Adipocyte (in vitro differentiated cells): ENCODE measurements at regions not wholly inside any gene's neighbourhood (a gene's known extent, or its start where the extent isn't known, plus 50 kb on each side); places are given as distances from the start of the nearest gene placed in this dataset.

Experiments used
- DNase-seq: peaks from one replicate; pipeline ENCODE4 v3.0.0-alpha.2; 2015; ENCODE audit warnings: low read depth
- H3K27me3 ChIP-seq: replicated peaks from 2 replicates; pipeline ENCODE4 v1.7.0; 2013; ENCODE audit warnings: mild to moderate bottlenecking, low read length, moderate library complexity; ENCODE audit not compliant: control insufficient read depth, insufficient read depth
- H3K36me3 ChIP-seq: 2 replicates; pipeline ENCODE4 v1.7.0; 2013; ENCODE audit warnings: low read length, mild to moderate bottlenecking, moderate library complexity; ENCODE audit not compliant: control insufficient read depth, insufficient read depth, severe bottlenecking
- H3K4me1 ChIP-seq: 2 replicates; pipeline ENCODE4 v1.7.0; 2013; ENCODE audit warnings: mild to moderate bottlenecking, low read length, moderate library complexity; ENCODE audit not compliant: control insufficient read depth, insufficient read depth
- H3K4me3 ChIP-seq: 2 replicates; pipeline ENCODE4 v1.7.0; 2013; ENCODE audit warnings: mild to moderate bottlenecking, low read length, moderate library complexity
- H3K9ac ChIP-seq: 2 replicates; pipeline ENCODE4 v1.7.0; 2013; ENCODE audit warnings: mild to moderate bottlenecking, low read length, moderate library complexity
- H3K9me3 ChIP-seq: 2 replicates; pipeline ENCODE4 v1.7.0; 2013; ENCODE audit warnings: mild to moderate bottlenecking, low read length, moderate library complexity; ENCODE audit not compliant: control insufficient read depth

- H3K9ac ChIP-seq: no peak overlapping the region
- peaks cover 9% of the 10 kb centered on the region for H3K9me3 ChIP-seq
- no peak for DNase-seq
- H3K36me3 ChIP-seq: no peaks in the 10 kb centered on the region
- H3K4me1 ChIP-seq: no peaks in the 10 kb centered on the region
- no peaks in the 10 kb centered on the region for H3K27me3 ChIP-seq
- H3K4me3 ChIP-seq: no peak overlapping the region
These were observed 89.8 kb downstream of the LHX9 start for GRCh38 chr1:198007011-198007410.

- H3K36me3 ChIP-seq: no peaks in the 10 kb centered on the region
- peak; percentile 6 for DNase-seq
- no peak overlapping the region for H3K4me3 ChIP-seq
- peaks cover 9% of the 10 kb centered on the region for H3K9me3 ChIP-seq
- no peaks in the 10 kb centered on the region for H3K4me1 ChIP-seq
- H3K9ac ChIP-seq: no peak overlapping the region
- H3K27me3 ChIP-seq: no peaks in the 10 kb centered on the region
These were observed 90.8 kb downstream of the LHX9 start for GRCh38 chr1:198007687-198008607.

GRCh38 chr1:198014355-198014754, 97.2 kb downstream of the LHX9 start:
- no peak overlapping the region for H3K9ac ChIP-seq
- H3K9me3 ChIP-seq: peaks cover 9% of the 10 kb centered on the region
- H3K36me3 ChIP-seq: no peaks in the 10 kb centered on the region
- no peaks in the 10 kb centered on the region for H3K27me3 ChIP-seq
- H3K4me3 ChIP-seq: no peak overlapping the region
- H3K4me1 ChIP-seq: no peaks in the 10 kb centered on the region
- DNase-seq: no peak

DNA sequence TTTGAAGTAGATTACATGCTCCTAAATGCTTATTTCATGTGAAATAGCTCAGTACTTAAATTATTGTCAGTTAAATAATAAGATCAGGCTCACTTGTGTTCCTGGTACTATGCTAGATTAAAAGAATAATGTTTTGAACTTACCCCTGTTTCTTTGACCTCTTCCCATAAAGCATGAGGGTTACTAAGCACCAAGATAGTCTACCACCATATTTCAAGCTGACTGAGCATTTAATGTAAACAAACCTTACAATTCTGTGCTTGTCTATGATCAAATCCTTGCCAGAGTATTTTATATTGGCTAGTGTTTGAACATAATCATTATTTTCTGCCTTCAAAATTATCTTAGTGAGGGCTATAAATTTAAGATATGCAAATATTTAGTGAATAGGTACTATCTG, 98.1 kb downstream of the LHX9 start:
- H3K9me3 ChIP-seq: peaks cover under 1% of the 10 kb centered on the region
- H3K36me3 ChIP-seq: no peaks in the 10 kb centered on the region
- no peaks in the 10 kb centered on the region for H3K4me1 ChIP-seq
- H3K4me3 ChIP-seq: no peak overlapping the region
- H3K27me3 ChIP-seq: no peaks in the 10 kb centered on the region
- DNase-seq: no peak
- H3K9ac ChIP-seq: no peak overlapping the region

- Histone ChIP-seq H3K27me3 (no peaks in the 10 kb centered on the region), H3K4me3 (no peak overlapping the region), H3K9ac (no peak overlapping the region), H3K9me3 (no peaks in the 10 kb centered on the region), H3K36me3 (no peaks in the 10 kb centered on the region), H3K4me1 (no peaks in the 10 kb centered on the region)
- peak; percentile 79 for DNase-seq
These were observed 101.4 kb downstream of the LHX9 start for GRCh38 chr1:198018529-198018928.

GRCh38 chr1:198019126-198019525, 102.0 kb downstream of the LHX9 start:
- H3K27me3 ChIP-seq: no peaks in the 10 kb centered on the region
- DNase-seq: peak; percentile 3
- H3K4me1 ChIP-seq: no peaks in the 10 kb centered on the region
- no peaks in the 10 kb centered on the region for H3K9me3 ChIP-seq
- H3K4me3 ChIP-seq: no peak overlapping the region
- no peak overlapping the region for H3K9ac ChIP-seq
- no peaks in the 10 kb centered on the region for H3K36me3 ChIP-seq

DNA sequence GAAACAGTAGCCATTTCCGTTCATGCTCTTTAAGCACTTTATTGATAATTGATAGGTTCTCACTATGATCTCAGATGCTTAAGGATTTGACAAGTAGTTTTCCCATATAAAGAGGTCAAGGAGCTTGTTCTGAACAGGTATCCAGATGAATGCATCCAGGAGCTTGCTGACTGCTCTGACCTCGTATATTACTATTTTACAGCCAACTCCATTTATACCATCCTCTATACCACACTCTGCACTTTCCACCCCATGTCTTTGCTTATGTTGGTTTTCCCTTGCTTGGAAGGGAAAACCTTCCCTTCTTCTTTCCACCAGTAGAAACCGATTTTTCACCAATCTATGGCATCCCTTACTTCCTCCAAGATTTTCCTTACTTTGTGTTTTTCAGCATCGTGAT, 107.2 kb downstream of the LHX9 start:
- H3K27me3 ChIP-seq: no peaks in the 10 kb centered on the region
- H3K4me1 ChIP-seq: no peaks in the 10 kb centered on the region
- no peaks in the 10 kb centered on the region for H3K9me3 ChIP-seq
- no peak for DNase-seq
- H3K9ac ChIP-seq: no peak overlapping the region
- H3K36me3 ChIP-seq: no peaks in the 10 kb centered on the region
- H3K4me3 ChIP-seq: no peak overlapping the region

GRCh38 chr1:198024782-198025181, 107.6 kb downstream of the LHX9 start:
- H3K36me3 ChIP-seq: no peaks in the 10 kb centered on the region
- H3K9ac ChIP-seq: no peak overlapping the region
- no peak overlapping the region for H3K4me3 ChIP-seq
- H3K9me3 ChIP-seq: no peaks in the 10 kb centered on the region
- H3K4me1 ChIP-seq: no peaks in the 10 kb centered on the region
- no peaks in the 10 kb centered on the region for H3K27me3 ChIP-seq
- DNase-seq: no peak

DNA sequence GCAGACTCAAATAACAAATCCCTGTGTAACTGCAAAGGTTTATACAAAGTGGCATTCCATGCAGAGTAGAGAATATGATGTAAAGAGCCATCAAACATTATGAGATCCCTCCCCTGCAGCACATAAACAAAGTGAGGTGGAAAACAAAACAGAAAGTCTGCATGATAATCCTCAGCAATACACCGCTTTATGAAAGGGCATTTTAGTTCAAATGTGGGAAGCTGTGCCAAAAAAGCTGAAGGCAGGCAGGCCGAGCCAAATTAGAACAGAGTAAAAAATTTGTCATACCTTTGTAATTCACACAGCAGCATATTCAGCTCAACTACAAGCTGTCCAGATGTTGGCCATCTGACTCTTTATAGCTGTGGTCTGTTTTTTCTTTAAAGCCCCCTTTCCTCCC, 113.5 kb downstream of the LHX9 start:
- H3K4me3 ChIP-seq: peak overlapping the region; percentile 11
- DNase-seq: peak; percentile 69
- peaks cover 12% of the 10 kb centered on the region for H3K4me1 ChIP-seq
- no peak overlapping the region for H3K9ac ChIP-seq
- H3K27me3 ChIP-seq: no peaks in the 10 kb centered on the region
- no peaks in the 10 kb centered on the region for H3K9me3 ChIP-seq
- H3K36me3 ChIP-seq: no peaks in the 10 kb centered on the region

DNA sequence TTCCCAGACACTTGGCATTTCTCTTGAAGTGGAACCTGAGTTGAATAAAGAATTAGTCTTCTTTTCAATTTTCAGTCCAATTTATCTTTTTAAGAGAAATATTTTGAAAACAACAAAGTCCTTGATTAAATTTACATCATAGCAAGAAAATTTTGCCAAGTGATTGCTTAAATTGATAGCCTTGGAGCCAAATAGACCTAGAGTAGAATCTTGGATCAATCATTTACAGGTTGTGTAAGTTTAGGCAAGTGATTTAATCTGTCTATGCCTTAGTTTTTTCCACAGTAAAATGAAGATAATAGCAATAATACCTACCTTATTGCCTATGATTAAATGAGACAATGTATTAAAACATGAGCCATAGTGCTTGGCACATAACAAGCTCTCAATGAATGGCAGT, 113.9 kb downstream of the LHX9 start:
- Histone ChIP-seq H3K36me3 (no peaks in the 10 kb centered on the region), H3K9me3 (no peaks in the 10 kb centered on the region), H3K4me3 (no peak overlapping the region), H3K4me1 (peaks cover 12% of the 10 kb centered on the region), H3K27me3 (no peaks in the 10 kb centered on the region), H3K9ac (no peak overlapping the region)
- no peak for DNase-seq

DNA sequence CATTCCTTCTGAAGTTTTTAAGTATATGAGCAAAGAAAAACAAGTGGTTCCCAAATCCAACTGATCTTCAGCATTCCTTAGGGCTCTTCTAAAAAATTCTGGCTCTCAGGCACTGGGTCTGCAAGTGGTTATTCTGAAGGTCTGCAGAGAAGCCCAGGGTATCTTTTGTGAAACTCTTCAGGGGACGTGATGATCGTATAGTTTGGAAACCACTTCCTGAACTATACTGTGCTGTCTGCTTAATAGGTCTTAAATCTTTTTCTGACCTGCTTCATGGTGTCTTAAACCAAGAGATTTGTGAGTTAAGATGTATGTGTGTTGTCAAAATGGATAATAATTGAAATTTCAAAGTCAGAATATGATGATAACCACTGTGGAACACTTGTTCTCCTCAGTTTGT, 115.5 kb downstream of the LHX9 start:
- Histone ChIP-seq H3K4me1 (peaks cover 12% of the 10 kb centered on the region), H3K4me3 (no peak overlapping the region), H3K36me3 (no peaks in the 10 kb centered on the region), H3K27me3 (no peaks in the 10 kb centered on the region), H3K9me3 (no peaks in the 10 kb centered on the region), H3K9ac (no peak overlapping the region)
- no peak for DNase-seq

DNA sequence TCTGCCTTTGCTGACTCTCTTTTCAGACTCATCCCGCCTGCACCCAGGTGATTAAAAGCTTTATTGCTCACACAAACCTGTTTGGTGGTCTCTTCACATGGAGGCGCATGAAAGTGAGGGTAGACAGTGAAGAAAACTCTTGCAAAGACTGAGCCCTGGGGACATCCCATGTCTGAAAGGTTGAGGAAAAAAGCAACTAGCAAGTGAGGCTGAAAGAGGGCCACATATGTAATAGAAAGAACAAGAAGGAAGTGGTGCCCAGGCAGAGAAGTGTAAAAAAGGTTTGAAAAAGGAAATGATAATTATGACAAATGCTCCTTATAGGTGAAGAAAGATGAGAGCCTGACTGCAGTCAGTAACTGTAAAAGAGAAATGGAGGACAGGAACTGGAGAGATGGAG, 115.9 kb upstream of the NEK7 start:
- no peak for DNase-seq
- H3K36me3 ChIP-seq: no peaks in the 10 kb centered on the region
- no peaks in the 10 kb centered on the region for H3K9me3 ChIP-seq
- H3K27me3 ChIP-seq: no peaks in the 10 kb centered on the region
- no peak overlapping the region for H3K9ac ChIP-seq
- H3K4me3 ChIP-seq: no peak overlapping the region
- H3K4me1 ChIP-seq: no peaks in the 10 kb centered on the region
